Right ventricle myocardium inferior (tissue), 1 donor: ENCODE measurements at regions not wholly inside any gene's neighbourhood (a gene's known extent, or its start where the extent isn't known, plus 50 kb on each side); places are given as distances from the start of the nearest gene placed in this dataset.
"Not testable (repeated sequence)": the region's sequence is repeated elsewhere in the genome, so short reads cannot be mapped to it uniquely, and the experiment has no call there.

Source experiments
- ATAC-seq: fragments of 200-7000 bp; cut with Tn5 transposase; one replicate; pipeline ENCODE4 v1.9.1; 2020; ENCODE audit warnings: mild to moderate bottlenecking, moderate library complexity
- DNase-seq: peaks from one replicate; pipeline ENCODE4 v3.0.0; 2021; ENCODE audit errors: missing footprints
- intact Hi-C: fragments of 100-400 bp; cut with DNase I; formaldehyde crosslinking; loops from one replicate; pipeline ENCODE4 v1.11.0; 2022
- donor health status: DM: no; HTN: yes; CAD: no; lungs with severe emphysema.

DNA sequence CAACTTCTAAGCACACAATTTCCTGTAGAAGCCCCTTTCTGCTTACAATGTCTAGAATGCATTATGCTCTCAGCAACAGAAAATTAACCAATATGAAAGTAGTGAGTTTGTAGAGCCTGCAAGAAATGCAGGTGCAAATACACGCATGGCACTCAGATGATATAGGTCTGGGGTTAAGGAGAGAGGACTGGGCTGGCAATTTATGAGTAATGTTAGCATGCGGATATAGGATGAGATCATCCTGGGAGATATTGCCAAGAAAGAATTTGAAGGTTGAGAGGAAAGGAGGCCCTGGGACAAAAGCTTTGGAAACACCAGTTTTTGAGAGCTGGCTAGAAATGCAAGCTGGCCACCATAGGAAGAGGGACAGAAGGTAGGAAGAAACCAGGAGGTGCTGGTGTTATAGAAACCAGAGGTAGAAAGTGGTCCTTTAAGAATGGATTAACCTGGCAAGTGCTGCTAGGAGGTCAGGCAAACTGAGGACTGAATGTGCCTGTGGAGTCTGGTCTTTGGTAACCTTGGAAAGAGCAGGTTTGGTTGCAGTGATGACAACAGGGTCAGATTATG, 183.2 kb upstream of the MYLIP start:
- no peak for ATAC-seq
- intact Hi-C loops: no loop called here
- no peak for DNase-seq

DNA sequence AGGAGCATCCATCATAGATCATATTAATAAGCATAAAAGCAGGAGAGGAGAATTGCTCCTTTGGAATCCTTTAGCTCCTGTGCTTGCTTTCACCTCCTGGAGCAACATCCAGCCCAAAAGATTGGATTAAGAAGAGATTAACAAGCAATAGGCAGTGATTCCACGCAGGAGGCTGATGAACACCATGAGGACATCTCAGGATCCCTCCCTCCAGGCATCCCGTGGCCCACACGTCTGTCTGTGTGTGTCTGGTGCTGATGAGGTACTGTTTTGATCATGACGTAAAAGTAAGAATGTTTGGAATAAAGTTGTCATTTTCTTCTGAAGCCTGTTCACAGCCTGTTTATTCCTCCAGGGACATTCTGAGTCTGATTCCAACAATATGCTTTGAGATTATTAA, 185.5 kb upstream of the MYLIP start:
- intact Hi-C loops: no loop called here
- DNase-seq: no peak
- ATAC-seq: peak; percentile 46

DNA sequence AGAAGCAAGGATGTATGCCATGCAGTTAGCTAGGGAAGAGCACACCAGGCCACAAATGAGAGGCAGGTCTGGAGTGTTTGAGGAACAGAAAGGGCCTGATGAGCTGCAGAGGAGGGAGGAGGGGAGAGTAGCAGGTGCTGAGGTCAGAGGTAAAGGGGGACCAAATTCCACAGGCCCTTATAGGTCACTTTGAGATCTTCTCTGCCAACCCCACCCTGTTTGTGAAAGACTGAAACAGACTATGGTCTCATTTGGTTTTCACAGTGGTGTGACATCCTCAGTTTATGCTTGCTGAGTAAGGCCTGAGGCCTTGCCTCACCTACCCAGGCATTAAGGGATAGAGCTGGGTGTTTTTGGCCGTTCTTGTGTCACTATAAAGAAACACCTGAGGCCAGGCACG, 187.7 kb upstream of the MYLIP start:
- ATAC-seq (no peak), DNase-seq (no peak)
- intact Hi-C loops: no loop called here

- no peak for ATAC-seq
- intact Hi-C loops: no loop called here
- no peak for DNase-seq
Measured at GRCh38 chr6:15938107-15938506, 190.8 kb upstream of the MYLIP start.

- no peak for DNase-seq
- intact Hi-C loops: no loop called here
- ATAC-seq: no peak
Measured at GRCh38 chr6:15937602-15938001, 191.3 kb upstream of the MYLIP start.

DNA sequence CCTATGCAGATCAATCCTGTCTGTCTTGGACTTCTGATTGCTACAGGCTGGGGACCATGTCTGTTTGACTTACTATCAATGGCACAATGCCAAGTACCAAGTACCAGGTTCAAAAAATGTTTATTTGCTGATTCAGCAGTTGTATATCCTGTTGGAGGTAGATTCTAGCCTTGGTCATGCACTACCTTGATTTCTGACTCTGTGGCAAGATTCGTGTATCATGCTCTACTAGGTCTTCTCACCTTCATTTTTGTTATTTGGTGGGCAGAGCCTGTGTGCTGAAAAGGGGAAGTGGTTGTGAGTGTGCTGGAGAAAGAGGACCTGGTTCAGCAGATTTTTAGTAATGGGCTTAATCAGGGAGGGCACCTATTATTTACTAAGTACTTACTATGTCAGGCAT, 192.4 kb upstream of the MYLIP start:
- DNase-seq (no peak), ATAC-seq (no peak)
- intact Hi-C loops: no loop called here

- no peak for ATAC-seq
- no peak for DNase-seq
- intact Hi-C loops: no loop called here
Measured at GRCh38 chr6:15935661-15936060, 193.2 kb upstream of the MYLIP start.

DNA sequence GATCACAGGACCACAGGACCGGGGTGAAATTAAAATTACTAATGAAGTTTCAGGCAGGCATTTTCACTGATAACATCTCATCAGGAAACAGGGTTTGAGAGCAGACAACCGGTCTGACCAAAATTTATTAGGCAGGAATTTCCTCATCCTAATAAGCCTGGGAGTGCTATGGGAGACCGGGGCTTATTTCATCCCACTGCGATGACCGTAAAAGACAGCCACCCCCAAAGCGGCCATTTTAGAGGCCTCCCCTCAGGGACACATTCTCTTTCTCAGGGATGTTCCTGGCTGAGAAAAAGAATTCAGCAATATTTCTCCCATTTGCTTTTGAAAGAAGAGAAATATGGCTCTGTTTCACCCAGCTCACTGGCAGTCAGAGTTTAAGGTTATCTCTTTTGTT, 197.2 kb upstream of the MYLIP start:
- intact Hi-C loops: not testable (repeated sequence)

GRCh38 chr6:15930207-15930606, 198.7 kb upstream of the MYLIP start:
- no peak for DNase-seq
- no peak for ATAC-seq
- intact Hi-C loops: no loop called here

More for the DNA sequence above, 197.2 kb upstream of the MYLIP start:
- DNase-seq, ATAC-seq: not testable (repeated sequence)

DNA sequence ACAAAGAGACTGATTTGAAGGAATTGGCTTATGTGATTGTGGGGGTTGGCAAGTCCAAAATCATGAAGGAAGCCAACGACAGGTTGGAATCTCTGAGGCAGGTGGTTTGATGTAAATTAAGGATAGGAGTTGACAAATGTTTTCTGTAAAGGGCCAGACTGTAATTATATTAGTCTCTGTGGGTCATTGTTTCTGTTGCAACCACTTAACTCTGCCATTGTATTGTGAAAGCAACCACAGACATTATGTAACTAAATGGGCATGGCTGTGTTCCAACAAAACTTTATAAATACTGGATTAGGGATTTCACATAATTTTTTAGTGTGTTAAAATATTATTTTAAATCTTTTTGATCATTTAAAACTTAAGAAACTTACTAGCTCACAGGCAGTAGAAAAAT, 199.2 kb upstream of the MYLIP start:
- DNase-seq (no peak), ATAC-seq (no peak)
- intact Hi-C loops: no loop called here

DNA sequence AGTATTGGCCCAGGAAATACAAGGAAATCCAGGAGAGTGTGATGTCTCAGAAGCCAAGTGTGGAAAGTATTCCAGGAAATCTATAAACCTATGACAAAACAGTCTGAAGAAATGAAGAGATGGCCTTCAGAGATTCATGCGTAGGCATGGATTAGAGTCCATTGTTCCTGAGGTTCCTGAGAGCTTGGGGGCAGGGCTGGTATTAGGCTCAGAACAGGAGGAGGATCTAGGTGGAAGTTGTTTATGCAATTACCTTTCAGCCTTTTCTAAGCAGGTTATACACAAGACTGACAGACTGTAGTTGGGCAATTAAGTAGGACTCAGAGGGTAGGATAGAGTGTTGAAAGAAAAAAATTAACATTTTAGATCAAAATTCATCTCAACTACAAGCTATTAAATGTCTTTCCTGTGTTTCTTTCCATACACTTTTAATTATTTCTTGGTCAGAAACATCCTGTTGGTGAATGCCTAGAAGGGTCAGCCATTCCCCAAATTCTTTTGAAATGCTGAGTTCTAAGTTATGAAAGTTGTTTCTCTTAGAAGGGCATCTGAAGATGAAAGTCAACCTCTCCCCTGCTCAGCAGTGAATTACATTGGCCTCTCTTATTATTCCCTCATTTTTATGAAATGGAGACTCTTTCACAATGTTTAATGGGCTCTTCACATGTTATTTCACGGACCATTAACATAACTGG, 201.2 kb upstream of the MYLIP start:
- no peak for ATAC-seq
- intact Hi-C loops: no loop called here
- no peak for DNase-seq

DNA sequence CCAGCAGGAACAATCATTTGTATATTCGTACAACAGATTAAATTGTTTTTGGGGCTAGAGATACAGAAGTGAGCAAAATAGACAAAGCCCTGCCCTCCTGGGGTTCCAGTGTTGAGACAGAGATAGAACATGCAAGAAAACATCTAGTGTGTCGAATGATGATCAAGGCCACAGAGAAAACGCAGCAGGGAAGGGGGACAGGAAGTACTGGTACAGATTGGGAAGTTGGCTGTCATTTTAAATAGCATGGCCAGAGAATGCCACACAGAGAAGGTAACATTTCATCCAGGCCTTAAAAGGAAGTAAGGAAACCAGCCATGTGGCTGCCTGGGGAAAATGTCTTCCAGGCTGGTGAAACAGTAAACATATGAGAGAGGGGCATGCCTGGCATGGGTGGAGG, 202.6 kb upstream of the MYLIP start:
- ATAC-seq: peak; percentile 20
- DNase-seq: no peak
- intact Hi-C loops: no loop called here

GRCh38 chr6:15924893-15925292, 204.0 kb upstream of the MYLIP start:
- ATAC-seq (no peak), DNase-seq (no peak)
- intact Hi-C loops: no loop called here

- DNase-seq (no peak), ATAC-seq (no peak)
- intact Hi-C loops: no loop called here
Measured at GRCh38 chr6:15922510-15923250, 206.2 kb upstream of the MYLIP start.

DNA sequence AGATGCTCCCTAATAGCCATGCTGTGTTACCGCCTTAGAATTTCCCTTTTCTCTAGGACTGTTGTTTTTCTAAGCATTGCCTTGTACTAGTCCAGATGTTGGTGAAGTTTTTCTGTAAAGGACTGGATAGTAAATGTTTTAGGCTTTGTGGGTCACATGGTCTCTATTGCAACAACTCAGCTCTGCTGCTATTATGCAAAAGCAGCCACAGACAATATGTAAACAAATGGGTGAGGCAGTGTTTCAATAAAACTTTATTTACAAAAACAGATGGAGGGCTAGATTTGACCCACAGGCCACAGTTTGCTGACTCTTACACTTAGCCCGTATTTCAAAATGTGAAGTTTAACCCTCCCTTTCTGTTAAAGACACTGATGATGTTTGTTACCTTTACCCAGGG, 207.6 kb upstream of the MYLIP start:
- ATAC-seq (no peak), DNase-seq (no peak)
- intact Hi-C loops: no loop called here

- intact Hi-C loops: no loop called here
- DNase-seq (no peak), ATAC-seq (no peak)
Measured at GRCh38 chr6:15916581-15916980, 212.3 kb upstream of the MYLIP start.

DNA sequence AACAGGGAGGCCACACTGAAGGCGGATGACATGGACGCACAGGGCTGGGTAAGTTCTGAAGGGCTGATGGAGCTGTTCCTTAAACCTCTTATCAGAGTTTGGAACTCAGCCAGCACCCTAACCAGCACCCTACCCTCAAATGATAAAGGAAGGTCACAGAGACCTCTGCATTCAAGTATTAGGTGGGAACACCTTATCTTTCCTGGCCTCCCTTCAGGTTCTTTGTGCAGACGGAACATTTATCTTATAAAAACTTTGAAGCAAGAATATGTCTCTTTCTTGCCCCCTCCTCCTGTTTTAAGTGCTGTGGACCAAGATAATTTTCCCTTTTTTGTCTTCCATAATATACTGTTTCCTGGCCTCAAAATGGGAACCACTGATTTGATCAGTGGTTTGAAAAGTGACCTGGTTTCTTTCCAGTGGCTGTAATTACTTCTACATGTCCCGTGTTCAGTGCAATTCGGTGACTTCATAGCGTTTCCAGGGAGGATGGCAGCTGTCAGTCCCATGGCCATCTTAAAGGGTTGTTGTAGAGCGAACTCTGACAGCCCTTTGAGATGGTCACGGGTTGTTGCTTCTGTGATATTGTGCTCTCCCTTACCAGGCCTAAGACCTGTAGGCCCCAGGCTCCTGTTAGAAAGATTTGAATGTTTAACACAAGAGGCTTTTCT, 213.2 kb upstream of the MYLIP start:
- intact Hi-C loops: no loop called here
- ATAC-seq (no peak), DNase-seq (no peak)

DNA sequence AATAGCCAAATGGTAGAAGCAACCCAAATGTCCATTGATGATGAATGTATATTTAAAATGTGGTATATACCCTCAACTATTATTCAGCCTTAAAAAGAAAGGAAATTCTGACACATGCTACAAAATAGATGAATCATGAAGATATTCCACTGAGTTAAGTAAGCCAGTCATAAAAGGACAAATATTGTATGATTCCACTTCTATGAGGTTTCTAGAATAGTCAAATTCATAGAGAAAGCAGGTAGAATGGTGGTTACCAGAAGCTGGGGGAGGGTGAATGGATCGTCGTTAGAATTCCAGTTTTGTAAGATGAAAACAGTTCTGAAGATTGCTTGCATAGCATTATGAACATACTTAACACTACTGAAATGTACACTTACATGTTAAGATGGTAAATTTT, 214.3 kb upstream of the MYLIP start:
- no peak for ATAC-seq
- intact Hi-C loops: no loop called here
- no peak for DNase-seq

- ATAC-seq (no peak), DNase-seq (no peak)
- intact Hi-C loops: no loop called here
Measured at GRCh38 chr6:15913573-15913972, 215.3 kb upstream of the MYLIP start.
